Stimulated activated CD8-positive, alpha-beta memory T cell treated with anti-CD3 and anti-CD28 coated beads, Interleukin-7, amount 100 ng/mL, for 48 hours (primary cell): ENCODE measurements at regions not wholly inside any gene's neighbourhood (a gene's known extent, or its start where the extent isn't known, plus 50 kb on each side); places are given as distances from the start of the nearest gene placed in this dataset.
"Not testable (repeated sequence)": the region's sequence is repeated elsewhere in the genome, so short reads cannot be mapped to it uniquely, and the experiment has no call there.

Source experiments
- DNase-seq, 2 donors: peaks; one replicate each; pipeline ENCODE4 v3.0.0-alpha.2; 2020; ENCODE audit warnings: low read depth in 1 of 2; ENCODE audit errors: extremely low read depth in 1 of 2

DNA sequence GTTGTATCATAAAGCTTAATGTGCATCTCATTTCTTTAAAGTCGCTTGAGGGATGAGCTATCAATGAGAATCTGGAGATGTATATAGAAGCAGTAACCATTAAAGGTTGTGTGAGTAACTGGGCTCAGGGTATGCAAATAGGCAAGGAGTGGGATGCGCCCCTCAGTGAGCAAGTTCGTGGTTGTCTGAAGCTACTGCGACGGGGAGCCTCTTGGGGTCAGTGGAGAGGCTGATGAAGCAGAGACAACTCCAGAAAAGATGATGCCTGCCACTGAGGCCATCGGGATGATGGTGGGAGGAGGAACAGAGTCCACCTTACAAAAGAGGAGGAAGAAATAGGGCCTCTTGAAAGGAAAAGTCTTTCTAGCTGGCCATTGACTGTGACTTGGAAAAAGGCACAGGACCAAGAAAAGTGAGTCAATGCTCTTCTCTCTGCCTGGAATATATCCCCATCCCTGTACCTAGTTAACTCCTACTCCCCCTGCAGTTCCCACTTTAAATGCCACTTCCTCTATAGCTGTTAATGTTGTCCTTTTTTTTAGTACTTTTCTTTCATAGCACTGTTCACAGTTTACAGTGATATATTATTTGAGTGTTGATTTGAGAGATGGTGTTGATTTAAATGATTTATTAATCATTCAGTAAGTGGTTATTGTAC is 51.4 kb upstream of the LSM6 start:
- peak in 1 of 2 donors; percentile 17 for DNase-seq

DNA sequence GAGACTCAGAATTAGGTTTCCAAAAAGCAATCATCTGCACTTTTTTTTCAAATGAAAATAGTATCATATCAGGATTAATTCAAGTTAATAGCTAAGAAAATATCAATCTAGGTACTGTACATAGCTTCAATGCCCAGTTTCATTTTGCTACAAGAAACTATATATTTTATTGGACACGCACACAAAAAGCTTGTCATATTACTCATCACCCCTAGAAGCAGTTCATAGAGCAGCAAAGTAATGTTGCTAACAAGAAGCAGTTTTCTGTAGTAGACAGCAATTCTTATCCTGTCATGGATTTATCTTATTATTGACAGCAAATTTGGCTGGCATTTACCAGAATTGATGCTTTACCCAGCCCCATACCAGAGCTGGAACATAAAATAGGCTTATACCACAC is 52.3 kb upstream of the LSM6 start:
- no peak for DNase-seq

DNA sequence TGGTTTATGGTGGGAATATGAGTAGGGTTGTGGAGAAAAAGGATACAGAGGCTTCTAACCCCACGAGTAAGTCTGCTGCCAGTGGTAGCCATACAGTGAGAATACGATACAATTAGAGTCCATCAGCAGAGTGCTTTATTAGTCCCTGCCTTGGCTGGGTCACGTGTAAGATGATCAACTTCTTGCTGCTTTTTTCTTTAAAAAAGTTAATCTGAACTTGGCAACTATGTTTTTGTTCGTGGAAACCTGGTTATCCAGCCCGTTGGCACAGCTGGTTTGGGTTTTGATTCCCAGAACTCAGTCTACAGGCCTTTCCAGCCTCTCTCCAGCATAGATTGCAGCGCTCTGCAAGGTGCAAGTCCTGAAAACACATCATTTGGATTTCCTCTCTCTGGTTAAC is 53.1 kb upstream of the LSM6 start:
- no peak for DNase-seq

DNA sequence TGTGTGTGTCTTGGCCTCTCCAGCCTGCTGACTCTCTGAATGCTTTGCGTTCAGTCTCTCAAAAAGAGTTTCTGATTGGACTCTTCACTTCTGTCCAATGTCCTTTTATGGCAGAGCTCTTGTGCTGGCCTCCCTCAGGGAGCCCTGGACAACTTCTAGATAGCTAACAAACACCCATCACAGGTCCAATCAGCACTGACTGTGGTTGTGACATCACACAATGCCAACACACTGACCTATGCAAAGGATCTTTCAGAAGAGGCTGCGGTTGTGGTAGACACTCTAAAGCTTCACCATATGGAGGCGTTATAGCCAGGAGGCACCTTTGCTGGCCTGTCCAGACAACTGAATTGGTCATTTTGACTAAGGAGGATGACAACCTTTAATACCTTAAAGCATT is 53.8 kb upstream of the LSM6 start:
- no peak for DNase-seq

DNA sequence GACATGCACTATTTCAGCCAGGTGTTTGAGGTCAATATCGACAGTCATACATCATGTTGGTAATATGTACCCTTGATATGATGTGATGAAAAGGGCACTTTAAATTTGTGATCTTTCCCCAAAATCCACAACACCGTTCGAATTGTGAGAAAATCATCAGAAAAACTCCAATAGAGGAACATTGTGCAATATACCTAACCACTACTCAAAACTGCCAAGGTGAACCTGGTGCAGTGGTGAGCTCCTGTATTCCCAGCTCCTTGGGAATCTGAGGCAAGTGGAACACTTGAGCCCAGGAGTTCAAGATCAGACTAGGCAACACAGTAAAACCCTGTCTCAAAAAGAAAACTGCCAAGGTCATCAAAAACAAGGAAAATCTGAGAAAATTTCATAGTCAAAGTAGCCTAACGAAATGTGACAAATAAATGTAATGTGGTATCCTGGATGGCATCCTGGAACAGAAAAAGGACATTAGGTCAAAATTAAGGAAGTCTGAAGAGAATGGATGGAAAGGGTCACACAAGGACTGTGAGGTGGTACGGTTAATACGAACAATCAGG is 55.6 kb upstream of the LSM6 start:
- no peak for DNase-seq

DNA sequence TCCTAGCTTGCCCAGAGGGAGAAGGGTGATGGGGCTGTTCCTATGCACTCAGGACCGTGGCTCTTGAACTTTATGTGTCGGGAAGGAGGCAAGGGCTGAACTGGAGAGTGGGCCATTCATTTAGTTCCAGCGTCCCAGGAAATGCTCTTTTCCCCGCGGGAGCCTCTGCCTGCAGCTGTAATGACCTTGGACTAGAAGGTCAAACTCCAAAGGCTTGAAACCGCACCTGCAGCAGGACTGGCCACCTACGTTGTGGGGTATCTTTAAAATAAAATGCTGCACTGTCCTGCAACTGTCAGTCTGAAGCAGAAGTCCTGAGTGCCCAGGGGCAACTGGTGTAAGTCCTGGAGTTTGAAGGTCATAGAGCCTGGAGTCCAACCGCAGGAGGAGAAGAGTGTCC is 61.5 kb upstream of the LSM6 start:
- DNase-seq: no peak

DNA sequence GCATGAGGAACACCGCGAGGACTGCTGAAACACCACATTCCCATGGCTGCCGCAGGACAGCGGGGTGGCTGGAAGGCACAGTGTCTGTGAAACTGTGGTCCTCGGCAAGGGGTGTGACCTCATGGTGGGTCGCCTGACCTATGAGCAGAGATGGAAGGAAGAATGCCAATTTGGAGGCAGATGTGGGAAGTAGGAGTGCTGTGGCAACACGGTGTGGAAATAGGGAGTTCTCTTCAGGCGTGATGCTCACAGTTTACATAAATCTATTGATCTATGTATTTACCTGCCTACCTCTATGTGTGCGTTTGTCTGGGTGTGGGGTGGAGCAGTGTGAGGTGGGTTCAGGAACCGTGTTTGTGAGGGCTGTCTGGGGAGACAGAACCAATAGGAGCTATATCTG is 62.3 kb upstream of the LSM6 start:
- no peak for DNase-seq

DNA sequence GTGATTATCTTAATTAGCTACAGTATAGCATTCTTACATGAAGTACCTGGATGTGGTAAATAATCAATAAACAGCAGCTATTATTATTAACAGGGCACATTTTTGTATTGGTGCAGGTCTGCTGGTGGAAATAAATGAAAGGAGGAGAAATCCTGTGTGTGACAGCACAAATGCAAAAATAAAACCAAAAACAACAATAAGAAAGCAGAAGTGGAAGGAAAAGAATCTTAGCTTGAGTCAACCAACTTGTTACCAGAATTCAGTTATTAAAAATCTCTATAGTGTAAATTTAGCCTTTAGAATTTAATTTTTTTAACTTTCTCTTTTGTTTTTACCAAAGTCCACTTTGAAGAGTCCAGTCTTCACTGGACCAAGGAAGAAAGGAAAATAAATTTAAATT is 63.1 kb upstream of the LSM6 start:
- no peak for DNase-seq

DNA sequence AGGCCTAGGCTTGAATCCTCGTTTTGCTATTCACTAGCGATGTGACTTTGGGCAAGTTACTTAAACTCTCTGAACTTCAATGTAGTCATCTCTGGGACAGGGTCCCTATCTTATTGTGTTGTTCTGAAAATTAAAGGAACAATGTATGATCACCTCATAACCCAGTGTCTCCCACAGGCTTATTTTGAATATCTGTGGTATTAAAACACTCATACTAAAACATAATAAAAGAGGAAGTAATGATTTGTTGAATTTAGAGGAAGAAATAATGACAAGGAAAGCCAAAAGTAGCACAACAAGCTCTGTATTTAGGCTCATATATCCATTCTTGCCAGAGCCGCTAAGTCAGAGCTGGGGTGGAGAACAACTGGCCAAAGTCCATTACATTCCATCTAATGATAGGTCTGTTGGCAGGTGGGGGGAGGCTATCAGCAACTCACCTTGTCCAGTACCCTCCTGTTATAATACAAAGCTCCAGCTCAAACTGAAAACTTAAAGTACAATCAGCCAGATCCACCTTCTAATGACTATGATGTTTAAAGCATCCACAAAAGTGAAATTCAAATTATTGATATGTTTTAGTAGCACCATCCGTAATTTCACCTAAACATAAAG is 64.5 kb upstream of the LSM6 start:
- DNase-seq: no peak

DNA sequence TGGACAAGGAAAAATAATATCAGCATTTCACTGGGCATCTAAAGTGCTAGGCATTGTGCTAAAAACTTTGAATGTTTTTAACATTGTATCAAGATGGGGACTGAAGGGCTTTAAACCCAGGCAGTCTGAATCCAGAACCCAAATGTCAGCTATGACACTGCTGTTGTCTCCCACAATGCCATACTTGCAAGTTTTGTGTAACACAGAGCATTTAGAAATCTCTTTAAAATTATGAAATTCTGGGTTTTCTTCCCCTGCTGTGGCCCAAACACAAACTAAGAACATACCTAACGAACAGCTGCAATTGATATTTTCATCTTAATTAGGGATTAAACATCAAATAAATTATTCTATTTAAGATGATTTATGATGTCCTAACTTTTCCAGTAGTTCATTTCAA is 66.8 kb upstream of the LSM6 start:
- no peak for DNase-seq

DNA sequence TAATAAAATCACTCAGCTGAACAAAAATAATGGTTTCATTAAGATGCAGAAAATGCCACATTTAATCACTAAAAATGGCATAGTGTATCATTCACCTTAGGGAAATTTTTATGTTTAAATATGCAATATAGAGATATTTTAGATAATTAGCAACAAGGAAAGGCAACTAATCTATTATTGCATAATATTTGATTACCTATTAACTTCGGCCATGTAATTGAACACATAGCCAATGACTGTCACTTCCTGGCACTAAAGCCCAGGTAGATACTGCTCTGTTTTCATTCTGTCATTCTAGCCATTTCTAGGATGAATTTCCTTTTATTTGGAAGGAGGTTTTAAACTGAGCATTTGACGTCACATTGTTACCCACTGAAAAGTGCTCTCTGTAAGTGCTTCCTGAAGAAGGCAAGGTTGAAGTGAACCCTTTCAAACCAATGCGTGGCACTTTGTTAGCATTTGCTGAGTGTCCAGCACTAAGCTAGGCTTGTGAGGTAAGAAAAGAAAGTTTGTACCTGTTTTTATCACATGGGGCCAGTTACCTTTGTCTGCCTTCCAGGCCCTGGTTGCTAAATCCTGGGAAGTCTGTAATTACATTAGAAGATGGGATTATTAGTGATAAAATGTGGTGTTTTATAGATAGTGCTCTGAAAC is 67.8 kb upstream of the LSM6 start:
- DNase-seq: no peak

DNA sequence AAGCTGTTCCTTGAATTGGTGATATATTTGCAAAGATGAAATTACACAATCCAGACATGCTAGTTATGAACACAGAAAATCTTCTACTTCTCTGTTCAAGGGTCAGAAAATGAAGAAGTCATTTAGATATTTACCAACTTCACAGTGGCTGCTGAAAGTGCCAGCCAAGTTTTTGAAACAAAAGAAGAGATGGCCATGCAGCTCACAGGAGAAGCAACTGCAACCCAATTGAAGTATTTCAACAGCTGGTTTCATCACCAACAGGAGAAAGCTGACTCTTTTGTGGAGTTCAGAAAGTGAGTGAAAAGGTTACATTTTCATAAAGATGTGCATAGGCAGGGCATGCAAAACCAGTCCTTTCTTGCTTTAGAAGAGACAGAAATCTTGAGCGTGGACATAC is 70.1 kb upstream of the LSM6 start:
- DNase-seq: no peak

DNA sequence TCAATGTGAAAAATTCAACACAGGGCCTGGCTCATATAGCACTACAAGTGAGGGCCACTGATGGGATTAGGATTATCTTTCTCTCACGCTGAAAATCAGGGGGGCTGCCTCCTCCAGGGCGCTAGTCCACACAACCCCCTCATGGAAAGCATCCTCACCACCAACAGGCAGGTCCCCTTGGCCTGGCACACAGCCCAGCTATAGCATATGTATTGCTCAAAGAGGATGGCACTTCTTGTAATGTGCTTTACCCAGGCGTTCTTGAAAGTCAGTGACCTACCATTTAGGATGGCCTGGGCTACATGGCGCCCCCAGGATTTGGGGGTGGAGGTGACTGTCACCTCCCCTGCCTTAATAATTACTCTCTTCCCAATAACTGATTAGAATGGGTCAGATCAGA is 71.0 kb upstream of the LSM6 start:
- no peak for DNase-seq

DNA sequence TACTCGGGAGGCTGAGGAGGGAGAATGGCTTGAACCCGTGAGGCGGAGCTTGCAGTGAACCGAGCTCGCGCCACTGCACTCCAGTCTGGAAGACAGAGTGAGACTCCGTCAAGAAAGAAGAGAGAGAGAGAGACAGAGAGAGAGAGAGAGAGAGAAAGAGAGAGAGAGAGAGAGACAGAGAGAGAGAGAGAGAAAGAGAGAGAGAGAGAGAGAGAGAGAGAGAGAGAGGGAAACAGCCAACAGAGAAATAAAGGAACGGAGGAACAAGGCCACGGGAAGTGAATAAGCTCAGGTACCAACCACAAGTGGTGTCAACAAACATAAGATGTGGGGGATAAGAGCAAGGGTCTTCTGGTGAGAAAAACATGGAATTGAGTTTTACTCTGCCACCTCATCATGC is 71.5 kb upstream of the LSM6 start:
- DNase-seq: not testable (repeated sequence)

DNA sequence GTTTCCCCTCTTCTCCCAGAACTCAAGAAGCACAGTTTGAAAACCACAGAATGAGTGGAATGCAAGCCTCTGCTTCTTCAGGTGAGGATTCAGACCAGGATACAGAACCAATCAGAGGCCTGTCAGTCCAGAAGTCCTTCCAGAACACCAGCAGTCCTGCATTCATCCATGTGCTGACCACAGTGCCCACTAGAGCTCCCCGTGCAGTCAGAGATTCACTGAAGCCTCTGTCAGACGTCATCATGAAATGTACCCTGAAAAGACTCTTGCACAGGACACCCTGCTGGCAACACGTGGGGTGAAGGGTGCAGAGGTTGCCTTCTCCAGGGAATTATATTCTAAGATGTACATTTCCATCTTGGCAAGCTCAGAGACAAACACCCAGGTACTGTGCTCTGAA is 75.9 kb upstream of the LSM6 start:
- no peak for DNase-seq

DNA sequence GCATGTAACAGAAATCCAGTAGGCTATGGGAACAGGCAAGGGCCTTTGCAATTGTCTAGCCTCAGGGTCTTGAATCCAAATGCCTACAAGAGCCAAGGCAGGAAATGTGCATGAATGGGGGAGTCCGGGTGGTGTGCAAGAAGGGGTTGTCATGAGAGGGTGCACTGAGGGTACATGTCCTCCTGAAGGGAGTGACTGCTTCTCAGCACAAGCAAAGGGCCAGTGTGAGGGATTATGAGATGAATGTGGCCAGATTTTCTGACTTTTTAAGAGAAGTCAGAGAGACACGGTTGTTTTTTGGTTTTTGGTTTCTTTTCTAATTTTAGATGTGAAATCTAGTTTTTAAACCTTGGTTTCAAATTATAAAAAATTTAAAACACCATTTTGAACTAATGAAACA is 76.5 kb upstream of the LSM6 start:
- no peak for DNase-seq

DNA sequence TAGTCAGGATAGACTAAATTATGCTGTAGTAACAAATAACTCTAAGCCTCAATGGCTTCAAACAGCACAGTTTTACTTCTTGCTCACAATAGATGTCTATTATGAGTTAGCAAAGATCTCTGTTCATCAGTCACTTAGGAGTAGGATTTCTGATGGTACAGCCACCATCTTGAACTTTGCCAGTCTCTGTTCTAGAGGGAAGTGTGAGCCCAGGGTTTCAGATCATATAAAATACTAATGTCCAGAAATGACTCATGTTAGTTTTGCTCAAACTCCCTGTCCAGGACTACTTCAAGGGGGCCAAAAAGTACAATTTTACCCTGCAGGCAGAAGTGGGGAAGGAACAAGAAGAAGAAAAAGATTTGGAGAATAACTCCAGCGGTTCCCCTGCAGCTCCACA is 77.1 kb upstream of the LSM6 start:
- no peak for DNase-seq

DNA sequence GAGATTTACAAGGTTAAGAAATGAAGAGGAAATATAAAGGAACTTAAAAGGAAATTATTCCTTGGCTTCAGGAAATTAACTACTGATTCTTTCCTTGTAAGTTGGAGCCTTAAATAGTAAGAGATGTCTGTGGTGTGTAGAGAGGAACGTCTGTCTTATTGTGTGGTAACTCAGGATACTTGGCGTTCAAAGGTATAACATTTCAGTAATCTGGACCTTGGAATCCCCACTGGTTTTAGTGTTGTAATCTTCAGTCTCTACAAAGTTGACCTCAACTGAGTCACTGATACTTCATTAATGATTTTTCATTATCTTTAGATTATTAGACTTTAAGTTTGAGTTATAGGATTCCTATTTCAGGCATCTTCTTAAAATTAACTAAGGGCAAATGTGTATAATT is 79.1 kb upstream of the LSM6 start:
- DNase-seq: no peak

DNA sequence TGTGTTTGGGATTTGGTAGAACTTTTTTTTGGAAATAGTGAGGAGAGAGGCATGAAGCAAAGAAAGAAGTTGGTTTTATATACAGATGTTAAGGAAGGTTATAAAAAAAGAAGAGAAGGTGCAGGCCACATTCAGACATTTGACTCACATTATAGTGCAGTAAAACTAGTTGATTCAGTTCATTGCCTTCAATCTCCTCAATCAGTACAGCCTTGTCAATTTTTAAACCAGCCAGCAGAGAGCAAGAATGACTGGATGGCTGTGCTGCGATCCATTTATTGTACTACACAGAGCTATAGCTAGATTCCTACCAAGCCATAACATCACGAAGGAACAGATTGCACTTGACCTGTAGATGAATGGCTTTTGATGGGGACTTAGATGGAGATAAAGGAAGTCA is 79.7 kb upstream of the LSM6 start:
- no peak for DNase-seq

DNA sequence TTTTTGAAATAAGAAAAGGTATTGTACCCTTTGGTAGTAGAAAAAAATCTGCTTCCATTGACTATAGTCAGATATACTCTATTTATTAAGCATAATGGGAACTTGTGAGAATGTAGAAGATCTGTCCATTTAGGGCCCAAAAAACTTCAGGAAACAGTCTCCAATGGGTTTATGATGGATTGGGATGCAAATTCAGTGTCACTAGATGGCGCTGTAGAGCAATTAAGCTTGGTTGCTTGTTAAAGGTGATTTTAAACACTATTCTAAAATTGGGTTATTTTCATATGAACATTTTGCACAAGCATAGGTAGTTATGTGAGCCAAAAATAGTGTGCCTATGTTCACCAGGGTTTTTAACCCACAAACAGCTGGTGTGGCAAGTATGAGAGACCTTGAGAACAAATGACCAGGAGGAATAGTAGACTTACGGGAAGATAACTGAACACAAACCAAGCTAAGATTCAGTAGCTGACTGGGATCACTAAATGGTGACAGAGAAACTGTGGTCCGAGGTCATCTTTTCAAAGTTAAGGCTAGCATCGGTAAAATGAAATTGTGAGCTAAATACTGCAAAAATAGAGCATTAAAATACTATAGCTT is 80.3 kb upstream of the LSM6 start:
- DNase-seq: no peak

DNA sequence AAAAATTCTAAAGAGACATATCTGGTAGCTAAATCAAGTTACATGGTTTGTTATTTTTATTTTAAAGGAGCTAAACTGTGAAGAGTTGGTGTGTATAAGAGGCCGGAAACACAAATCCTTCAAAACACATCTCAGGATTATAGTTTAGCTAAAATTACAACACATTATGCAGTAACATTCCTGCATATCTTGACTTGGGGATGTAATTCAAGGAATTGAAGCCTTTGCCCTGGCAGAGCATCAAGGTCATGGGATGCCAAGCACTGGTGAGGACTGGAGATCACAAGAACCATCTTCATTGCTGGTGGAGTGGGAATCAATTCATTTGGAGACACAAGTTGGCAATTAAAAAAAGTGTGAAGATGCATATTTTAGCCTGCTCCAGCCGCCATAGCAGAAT is 86.8 kb upstream of the LSM6 start:
- no peak for DNase-seq

DNA sequence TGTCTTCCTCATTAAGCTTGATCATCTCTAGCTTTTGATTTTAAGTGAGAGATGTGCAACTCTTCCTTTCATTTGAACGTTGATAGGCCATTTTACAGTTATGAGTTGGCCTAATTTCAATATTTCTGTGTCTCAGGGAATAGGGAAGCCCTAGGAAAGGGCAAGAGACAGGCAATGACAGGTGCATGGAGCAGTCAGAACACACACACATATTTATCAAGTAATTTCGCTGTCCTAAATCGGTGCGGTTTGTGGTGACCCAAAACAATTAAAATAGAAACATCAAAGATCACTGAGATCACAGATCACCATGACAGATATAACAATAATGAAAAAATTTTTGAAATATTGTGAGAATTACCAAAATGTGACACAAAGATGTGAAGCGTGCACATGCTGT is 87.7 kb upstream of the LSM6 start:
- DNase-seq: no peak
